Neural progenitor cell (in vitro differentiated cells): ENCODE measurements at regions not wholly inside any gene's neighbourhood (a gene's known extent, or its start where the extent isn't known, plus 50 kb on each side); places are given as distances from the start of the nearest gene placed in this dataset.

ENCODE experiments used
- CTCF ChIP-seq: fragments of 200-600 bp; sonication (generic); IDR thresholded peaks from 2 replicates; pipeline ENCODE4 v1.5.1; 2017; ENCODE audit warnings: antibody characterized with exemption, mild to moderate bottlenecking
- EZH2 ChIP-seq: fragments of 200-600 bp; sonication (generic); IDR thresholded peaks from 2 replicates; pipeline ENCODE4 v1.6.1; 2017; ENCODE audit warnings: antibody characterized with exemption, mild to moderate bottlenecking, moderate library complexity

GRCh38 chr2:19790291-19790690, 111.5 kb downstream of the TTC32 start:
- no peak for TF ChIP-seq CTCF
- TF ChIP-seq EZH2: no peak
